Astrocyte (in vitro differentiated cells and primary cell): ENCODE measurements at regions not wholly inside any gene's neighbourhood (a gene's known extent, or its start where the extent isn't known, plus 50 kb on each side); places are given as distances from the start of the nearest gene placed in this dataset.

Experiments used
- CTCF ChIP-seq: IDR thresholded peaks from 2 replicates; pipeline ENCODE4 v1.5.1; 2011; ENCODE audit warnings: low read depth, mild to moderate bottlenecking, inconsistent platforms, low read length, moderate library complexity; ENCODE audit not compliant: insufficient read depth
- EZH2 ChIP-seq: IDR thresholded peaks from 2 replicates; pipeline ENCODE4 v1.6.1; 2012; ENCODE audit warnings: mild to moderate bottlenecking, low read length, inconsistent platforms; ENCODE audit not compliant: insufficient read depth

- TF ChIP-seq CTCF: no peak
- TF ChIP-seq EZH2: no peak
Measured at GRCh38 chr9:120187758-120188157, 392.2 kb downstream of the CDK5RAP2 start.
